GM23338 (cell line): ENCODE measurements at regions not wholly inside any gene's neighbourhood (a gene's known extent, or its start where the extent isn't known, plus 50 kb on each side); places are given as distances from the start of the nearest gene placed in this dataset.

Source experiments
- TF ChIP-seq, protein P1 (sequence below): IDR thresholded peaks from one replicate; pipeline ENCODE4 v1.6.1; 2018; ENCODE audit warnings: antibody characterized with exemption; ENCODE audit not compliant: unreplicated experiment
- TF ChIP-seq, protein P2 (sequence below), 2 experiments: fragments of 200-600 bp in 1 of 2; sonication (generic) in 1 of 2; conservative IDR thresholded peaks; 2 replicates each; pipeline versions ENCODE4 v1.5.1 to v1.6.1; 2016 to 2017; ENCODE audit warnings: antibody characterized with exemption in 2 of 2, low read depth in 2 of 2, mild to moderate bottlenecking in 2 of 2, moderate library complexity in 1 of 2

DNA sequence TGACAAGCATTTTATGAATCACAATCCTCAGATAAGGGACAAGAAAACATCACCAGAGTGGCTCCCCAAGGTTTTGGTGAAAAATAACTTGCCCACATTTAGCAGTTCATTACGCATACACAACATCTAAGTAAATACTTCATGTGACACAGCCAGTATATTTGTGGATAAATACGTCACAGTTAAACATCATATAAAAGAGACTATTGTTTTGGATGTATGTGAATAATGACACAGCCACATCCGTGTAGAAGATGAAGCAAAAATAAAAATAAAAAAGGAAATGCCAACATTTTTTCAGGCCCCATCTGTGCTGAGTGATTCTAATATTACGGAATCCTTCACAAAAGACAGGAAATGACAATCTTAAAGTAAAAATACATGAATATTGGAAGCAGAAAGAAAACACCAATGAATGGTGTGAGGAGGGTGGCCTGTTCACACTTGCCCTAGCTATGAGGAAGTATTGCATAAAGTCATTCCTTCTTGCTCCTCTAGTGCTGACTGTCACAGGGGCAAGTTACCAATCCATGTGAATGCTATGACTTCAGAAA is 457.1 kb downstream of the KLF12 start:
- TF ChIP-seq, protein P1, sequence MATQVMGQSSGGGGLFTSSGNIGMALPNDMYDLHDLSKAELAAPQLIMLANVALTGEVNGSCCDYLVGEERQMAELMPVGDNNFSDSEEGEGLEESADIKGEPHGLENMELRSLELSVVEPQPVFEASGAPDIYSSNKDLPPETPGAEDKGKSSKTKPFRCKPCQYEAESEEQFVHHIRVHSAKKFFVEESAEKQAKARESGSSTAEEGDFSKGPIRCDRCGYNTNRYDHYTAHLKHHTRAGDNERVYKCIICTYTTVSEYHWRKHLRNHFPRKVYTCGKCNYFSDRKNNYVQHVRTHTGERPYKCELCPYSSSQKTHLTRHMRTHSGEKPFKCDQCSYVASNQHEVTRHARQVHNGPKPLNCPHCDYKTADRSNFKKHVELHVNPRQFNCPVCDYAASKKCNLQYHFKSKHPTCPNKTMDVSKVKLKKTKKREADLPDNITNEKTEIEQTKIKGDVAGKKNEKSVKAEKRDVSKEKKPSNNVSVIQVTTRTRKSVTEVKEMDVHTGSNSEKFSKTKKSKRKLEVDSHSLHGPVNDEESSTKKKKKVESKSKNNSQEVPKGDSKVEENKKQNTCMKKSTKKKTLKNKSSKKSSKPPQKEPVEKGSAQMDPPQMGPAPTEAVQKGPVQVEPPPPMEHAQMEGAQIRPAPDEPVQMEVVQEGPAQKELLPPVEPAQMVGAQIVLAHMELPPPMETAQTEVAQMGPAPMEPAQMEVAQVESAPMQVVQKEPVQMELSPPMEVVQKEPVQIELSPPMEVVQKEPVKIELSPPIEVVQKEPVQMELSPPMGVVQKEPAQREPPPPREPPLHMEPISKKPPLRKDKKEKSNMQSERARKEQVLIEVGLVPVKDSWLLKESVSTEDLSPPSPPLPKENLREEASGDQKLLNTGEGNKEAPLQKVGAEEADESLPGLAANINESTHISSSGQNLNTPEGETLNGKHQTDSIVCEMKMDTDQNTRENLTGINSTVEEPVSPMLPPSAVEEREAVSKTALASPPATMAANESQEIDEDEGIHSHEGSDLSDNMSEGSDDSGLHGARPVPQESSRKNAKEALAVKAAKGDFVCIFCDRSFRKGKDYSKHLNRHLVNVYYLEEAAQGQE = no peak
- TF ChIP-seq, protein P2, sequence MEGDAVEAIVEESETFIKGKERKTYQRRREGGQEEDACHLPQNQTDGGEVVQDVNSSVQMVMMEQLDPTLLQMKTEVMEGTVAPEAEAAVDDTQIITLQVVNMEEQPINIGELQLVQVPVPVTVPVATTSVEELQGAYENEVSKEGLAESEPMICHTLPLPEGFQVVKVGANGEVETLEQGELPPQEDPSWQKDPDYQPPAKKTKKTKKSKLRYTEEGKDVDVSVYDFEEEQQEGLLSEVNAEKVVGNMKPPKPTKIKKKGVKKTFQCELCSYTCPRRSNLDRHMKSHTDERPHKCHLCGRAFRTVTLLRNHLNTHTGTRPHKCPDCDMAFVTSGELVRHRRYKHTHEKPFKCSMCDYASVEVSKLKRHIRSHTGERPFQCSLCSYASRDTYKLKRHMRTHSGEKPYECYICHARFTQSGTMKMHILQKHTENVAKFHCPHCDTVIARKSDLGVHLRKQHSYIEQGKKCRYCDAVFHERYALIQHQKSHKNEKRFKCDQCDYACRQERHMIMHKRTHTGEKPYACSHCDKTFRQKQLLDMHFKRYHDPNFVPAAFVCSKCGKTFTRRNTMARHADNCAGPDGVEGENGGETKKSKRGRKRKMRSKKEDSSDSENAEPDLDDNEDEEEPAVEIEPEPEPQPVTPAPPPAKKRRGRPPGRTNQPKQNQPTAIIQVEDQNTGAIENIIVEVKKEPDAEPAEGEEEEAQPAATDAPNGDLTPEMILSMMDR (conservative IDR thresholded peaks at IDR 0.05; ENCODE audit: low read depth in 2 of 2) = no peak
